ENCODE measurements at regions not wholly inside any gene's neighbourhood (a gene's known extent, or its start where the extent isn't known, plus 50 kb on each side); places are given as distances from the start of the nearest gene placed in this dataset.

- no peak for DNase-seq
Measured at GRCh38 chr10:128779416-128779815, 653.2 kb upstream of the MKI67 start.

- DNase-seq = no peak
Measured at GRCh38 chr10:128780156-128780761, 654.0 kb upstream of the MKI67 start.

GRCh38 chr10:128781637-128782036 is 655.4 kb upstream of the MKI67 start:
- no peak for DNase-seq

- no peak for DNase-seq
Measured at GRCh38 chr10:128784444-128784843, 658.2 kb upstream of the MKI67 start.

- no peak for DNase-seq
Measured at GRCh38 chr10:128792426-128793140, 666.4 kb upstream of the MKI67 start.

GRCh38 chr10:128793726-128794655 is 667.8 kb upstream of the MKI67 start:
- DNase-seq = no peak

GRCh38 chr10:128796396-128796912 is 670.2 kb upstream of the MKI67 start:
- no peak for DNase-seq

- DNase-seq = no peak
Measured at GRCh38 chr10:128802062-128802461, 665.0 kb upstream of the MGMT start.

- DNase-seq = no peak
Measured at GRCh38 chr10:128803790-128804189, 663.3 kb upstream of the MGMT start.

- DNase-seq = no peak
Measured at GRCh38 chr10:128804411-128804810, 662.6 kb upstream of the MGMT start.

- no peak for DNase-seq
Measured at GRCh38 chr10:128808921-128809440, 658.1 kb upstream of the MGMT start.

GRCh38 chr10:128811511-128811910 is 655.5 kb upstream of the MGMT start:
- no peak for DNase-seq

GRCh38 chr10:128812000-128812399 is 655.0 kb upstream of the MGMT start:
- DNase-seq = no peak

- no peak for DNase-seq
Measured at GRCh38 chr10:128813574-128813973, 653.5 kb upstream of the MGMT start.

GRCh38 chr10:128814024-128814423 is 653.0 kb upstream of the MGMT start:
- no peak for DNase-seq

GRCh38 chr10:128814782-128815181 is 652.3 kb upstream of the MGMT start:
- no peak for DNase-seq

- no peak for DNase-seq
Measured at GRCh38 chr10:128816726-128817125, 650.3 kb upstream of the MGMT start.

GRCh38 chr10:128817636-128818035 is 649.4 kb upstream of the MGMT start:
- no peak for DNase-seq

- no peak for DNase-seq
Measured at GRCh38 chr10:128820663-128821062, 646.4 kb upstream of the MGMT start.

- no peak for DNase-seq
Measured at GRCh38 chr10:128823201-128823600, 643.8 kb upstream of the MGMT start.

- no peak for DNase-seq
Measured at GRCh38 chr10:128825626-128826025, 641.4 kb upstream of the MGMT start.

- no peak for DNase-seq
Measured at GRCh38 chr10:128833671-128834070, 633.4 kb upstream of the MGMT start.

GRCh38 chr10:128835361-128835760 is 631.7 kb upstream of the MGMT start:
- no peak for DNase-seq
